HCT116 (cell line): ENCODE measurements at regions not wholly inside any gene's neighbourhood (a gene's known extent, or its start where the extent isn't known, plus 50 kb on each side); places are given as distances from the start of the nearest gene placed in this dataset.

ENCODE experiments used
- ATAC-seq: fragments of 200-7000 bp; cut with Tn5 transposase; 2 replicates; pipeline ENCODE4 v1.9.1; 2020; ENCODE audit warnings: mild to moderate bottlenecking, moderate library complexity
- BruUV-seq: library from RNA; stranded (reverse); fragments of 400-500 nt; replicated peaks from 2 replicates; lab custom pipeline; 2021; lab: Mats Ljungman, UMichigan
- CTCF ChIA-PET: fragments of 300-600 bp; sonication (Branson Sonifier 250); formaldehyde crosslinking; loops from one replicate; lab custom pipeline; 2021; ENCODE audit warnings: antibody characterized with exemption; lab: Charles Lee
- POLR2A ChIA-PET: fragments of 300-600, 350-600 bp; sonication (Branson Sonifier 250); formaldehyde crosslinking; loops from one replicate; lab custom pipeline; 2021; ENCODE audit warnings: antibody characterized with exemption; lab: Charles Lee
- RAD21 ChIA-PET, 2 experiments: fragments of 300-600 bp; sonication (Branson Sonifier 250); formaldehyde crosslinking; loops; one replicate each; lab custom pipeline; 2023; ENCODE audit warnings: low total read pairs in 2 of 2; ENCODE audit not compliant: uncharacterized antibody in 2 of 2, unreplicated experiment in 2 of 2, low non-redundant PET in 1 of 2; lab: Charles Lee
- DNase-seq: peaks from one replicate; pipeline ENCODE4 v3.0.0-alpha.2; 2010; ENCODE audit warnings: low read depth, low spot score
- H2AFZ ChIP-seq: fragments of 200-600 bp; shearing (Covaris generic), sonication (generic); 2 replicates; pipeline ENCODE4 v1.6.1; 2017; ENCODE audit warnings: low read depth, mixed run types, mixed read lengths, antibody characterized with exemption, low read length; ENCODE audit not compliant: poor library complexity, severe bottlenecking
- H3K27ac ChIP-seq: 2 replicates; pipeline ENCODE4 v1.5.1; 2012; ENCODE audit warnings: low read depth, low read length
- H3K27me3 ChIP-seq: fragments of 200-600 bp; sonication (generic); 2 replicates; pipeline ENCODE4 v1.6.1; 2016; ENCODE audit warnings: mixed run types, low read length, mixed read lengths; ENCODE audit not compliant: insufficient read depth
- H3K36me3 ChIP-seq, 2 experiments: fragments of 200-500 bp in 1 of 2; fragments of 200-600 bp in 1 of 2; sonication (Bioruptor generic) in 1 of 2; sonication (generic) in 1 of 2; 2 replicates each; pipeline versions ENCODE4 v1.5.1 to v1.6.1; 2014 to 2016; ENCODE audit warnings: low read length in 2 of 2, inconsistent platforms in 1 of 2, mixed read lengths in 1 of 2, mixed run types in 1 of 2; ENCODE audit not compliant: insufficient read depth in 2 of 2, control insufficient read depth in 1 of 2
- H3K4me1 ChIP-seq, 2 experiments: fragments of 200-600 bp in 1 of 2; sonication (generic) in 1 of 2; 2 replicates each; pipeline versions ENCODE4 v1.5.1 to v1.6.1; 2012 to 2017; ENCODE audit warnings: low read length in 2 of 2, inconsistent platforms in 1 of 2, mild to moderate bottlenecking in 1 of 2, mixed read lengths in 1 of 2, mixed run types in 1 of 2, moderate library complexity in 1 of 2; ENCODE audit not compliant: insufficient read depth in 2 of 2, control insufficient read depth in 1 of 2
- H3K4me2 ChIP-seq: fragments of 200-600 bp; sonication (generic); 2 replicates; pipeline ENCODE4 v1.6.1; 2017; ENCODE audit warnings: mixed run types, low read length, mixed read lengths
- H3K4me3 ChIP-seq, 2 experiments: fragments of 200-600 bp in 1 of 2; sonication (generic) in 1 of 2; replicated peaks in 1 of 2; 2 replicates each; pipeline ENCODE4 v1.5.1; 2011 to 2016; ENCODE audit warnings: low read length in 2 of 2, control low read depth in 1 of 2, low read depth in 1 of 2, mild to moderate bottlenecking in 1 of 2, mixed read lengths in 1 of 2, mixed run types in 1 of 2
- H3K79me2 ChIP-seq: fragments of 200-600 bp; sonication (generic); 2 replicates; pipeline ENCODE4 v1.6.1; 2017; ENCODE audit warnings: mild to moderate bottlenecking, mixed run types, low read length, moderate library complexity, mixed read lengths; ENCODE audit not compliant: insufficient read depth
- H3K9ac ChIP-seq: fragments of 200-600 bp; sonication (generic); 2 replicates; pipeline ENCODE4 v1.6.1; 2016; ENCODE audit warnings: low read length, mixed read lengths
- H3K9me2 ChIP-seq: fragments of 200-600 bp; sonication (generic), shearing (Covaris generic); 2 replicates; pipeline ENCODE4 v1.6.1; 2017; ENCODE audit warnings: mixed run types, mild to moderate bottlenecking, moderate library complexity; ENCODE audit not compliant: insufficient read depth
- H3K9me3 ChIP-seq, 2 experiments: fragments of 200-500 bp in 1 of 2; fragments of 200-600 bp in 1 of 2; sonication (Bioruptor generic) in 1 of 2; sonication (generic) in 1 of 2; 2 replicates each; pipeline ENCODE4 v1.6.1; 2014 to 2017; ENCODE audit warnings: low read length in 2 of 2, mixed read lengths in 2 of 2, inconsistent platforms in 1 of 2, low read depth in 1 of 2, mild to moderate bottlenecking in 1 of 2, mixed run types in 1 of 2, moderate library complexity in 1 of 2; ENCODE audit not compliant: control insufficient read depth in 1 of 2, insufficient read depth in 1 of 2
- H4K20me1 ChIP-seq: fragments of 200-600 bp; sonication (generic), shearing (Covaris generic); 2 replicates; pipeline ENCODE4 v1.6.1; 2017; ENCODE audit warnings: mixed run types, mild to moderate bottlenecking, moderate library complexity; ENCODE audit not compliant: insufficient read depth
- CEBPB ChIP-seq: IDR thresholded peaks from 2 replicates; pipeline ENCODE4 v1.6.1; 2012; ENCODE audit warnings: low read depth
- EGR1 ChIP-seq: IDR thresholded peaks from 2 replicates; pipeline ENCODE4 v1.6.1; 2012; ENCODE audit warnings: low read depth
- ELF1 ChIP-seq: IDR thresholded peaks from 2 replicates; pipeline ENCODE4 v1.6.1; 2012; ENCODE audit warnings: low read depth, borderline replicate concordance
- EZH2 ChIP-seq: fragments of 200-600 bp; sonication (generic); IDR thresholded peaks from 2 replicates; pipeline ENCODE4 v1.6.1; 2017; ENCODE audit warnings: antibody characterized with exemption, mixed run types
- EZH2phosphoT487 ChIP-seq: fragments of 200-600 bp; IDR thresholded peaks from 2 replicates; pipeline ENCODE4 v1.6.1; 2018; ENCODE audit warnings: antibody characterized with exemption, borderline replicate concordance
- FOSL1 ChIP-seq: IDR thresholded peaks from 2 replicates; pipeline ENCODE4 v1.6.1; 2012; ENCODE audit warnings: low read depth
- POLR2AphosphoS5 ChIP-seq: IDR thresholded peaks from 2 replicates; pipeline ENCODE4 v1.6.1; 2011; ENCODE audit warnings: mild to moderate bottlenecking, low read depth, low read length, moderate library complexity
- SP1 ChIP-seq: IDR thresholded peaks from 2 replicates; pipeline ENCODE4 v1.6.1; 2012; ENCODE audit warnings: low read depth
- SRF ChIP-seq: IDR thresholded peaks from 2 replicates; pipeline ENCODE4 v1.6.1; 2012; ENCODE audit warnings: low read depth
- TCF7L2 ChIP-seq: IDR thresholded peaks from 2 replicates; pipeline ENCODE4 v1.7.0; 2011; ENCODE audit warnings: borderline replicate concordance, inconsistent platforms; ENCODE audit not compliant: insufficient read depth, insufficient read length; ENCODE audit errors: extremely low read depth
- ZBTB33 ChIP-seq: IDR thresholded peaks from 2 replicates; pipeline ENCODE4 v1.6.1; 2011; ENCODE audit warnings: mild to moderate bottlenecking, low read length, moderate library complexity; ENCODE audit not compliant: insufficient replicate concordance; ENCODE audit errors: extremely low read depth
- intact Hi-C: fragments of 100-400 bp; cut with micrococcal nuclease; formaldehyde crosslinking; loops from 2 replicates; pipeline ENCODE4 v1.10.0; 2022
- TF ChIP-seq, protein P1 (sequence below): IDR thresholded peaks from 2 replicates; pipeline ENCODE4 v1.6.1; 2012

- Histone ChIP-seq H3K27me3 (no peaks in the 10 kb centered on the region), H3K4me3 (no peak overlapping the region), H3K79me2 (no peaks in the 10 kb centered on the region), H2AFZ (no peak overlapping the region), H3K9ac (no peak overlapping the region), H3K36me3 (no peaks in the 10 kb centered on the region), H3K9me3 (no peaks in the 10 kb centered on the region; a peak in 1 of 4 replicates), H4K20me1 (no peaks in the 10 kb centered on the region), H3K4me1 (no peaks in the 10 kb centered on the region), H3K27ac (no peak overlapping the region), H3K9me2 (no peaks in the 10 kb centered on the region), H3K4me2 (no peak overlapping the region)
- BruUV-seq = no TSS peak
- ChIA-PET CTCF (no interaction called here), RAD21 (no interaction called here), POLR2A (no interaction called here)
- DNase-seq (no peak), ATAC-seq (no peak)
- intact Hi-C loops = no loop called here
- TF ChIP-seq, protein P1, sequence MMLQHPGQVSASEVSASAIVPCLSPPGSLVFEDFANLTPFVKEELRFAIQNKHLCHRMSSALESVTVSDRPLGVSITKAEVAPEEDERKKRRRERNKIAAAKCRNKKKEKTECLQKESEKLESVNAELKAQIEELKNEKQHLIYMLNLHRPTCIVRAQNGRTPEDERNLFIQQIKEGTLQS = no peak
- TF ChIP-seq FOSL1 = no peak
- TF ChIP-seq ZBTB33 = no peak
- no peak for TF ChIP-seq SP1
- no peak for TF ChIP-seq CEBPB
- TF ChIP-seq EZH2 = no peak
- no peak for TF ChIP-seq POLR2AphosphoS5
- no peak for TF ChIP-seq SRF
- TF ChIP-seq TCF7L2 = no peak
- no peak for TF ChIP-seq ELF1
- TF ChIP-seq EGR1 = no peak
- TF ChIP-seq EZH2phosphoT487 = no peak
- TF ChIP-seq, all 23 proteins: peak for 0
Measured at GRCh38 chr18:39030124-39030655, 1464.6 kb upstream of the CELF4 start.
